Glomerular endothelial cell (primary cell): ENCODE measurements at regions not wholly inside any gene's neighbourhood (a gene's known extent, or its start where the extent isn't known, plus 50 kb on each side); places are given as distances from the start of the nearest gene placed in this dataset.

Experiments used
- DNase-seq: peaks from one replicate; pipeline ENCODE4 v3.0.0-alpha.2; 2011; ENCODE audit warnings: low read depth, low spot score; ENCODE audit errors: extremely low read depth

DNA sequence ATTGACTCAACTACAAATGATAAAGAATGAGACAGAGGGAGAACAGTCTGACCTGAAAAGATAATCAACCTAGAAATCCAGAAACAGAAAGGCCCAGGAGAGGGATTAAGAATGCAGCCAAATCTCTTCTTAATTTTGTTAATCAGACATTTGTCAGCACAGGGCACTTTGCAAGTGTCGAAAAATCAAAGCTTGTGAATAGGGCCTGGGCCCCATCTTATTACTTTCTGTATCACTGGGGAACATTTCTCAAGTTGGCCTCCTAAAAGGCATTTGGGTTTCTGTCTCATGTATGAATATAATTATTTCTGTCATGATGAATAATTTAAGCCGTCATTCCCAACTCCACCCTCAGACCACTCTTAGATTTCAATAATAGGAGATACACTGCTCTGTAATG is 308.4 kb upstream of the PRKCQ start:
- no peak for DNase-seq

DNA sequence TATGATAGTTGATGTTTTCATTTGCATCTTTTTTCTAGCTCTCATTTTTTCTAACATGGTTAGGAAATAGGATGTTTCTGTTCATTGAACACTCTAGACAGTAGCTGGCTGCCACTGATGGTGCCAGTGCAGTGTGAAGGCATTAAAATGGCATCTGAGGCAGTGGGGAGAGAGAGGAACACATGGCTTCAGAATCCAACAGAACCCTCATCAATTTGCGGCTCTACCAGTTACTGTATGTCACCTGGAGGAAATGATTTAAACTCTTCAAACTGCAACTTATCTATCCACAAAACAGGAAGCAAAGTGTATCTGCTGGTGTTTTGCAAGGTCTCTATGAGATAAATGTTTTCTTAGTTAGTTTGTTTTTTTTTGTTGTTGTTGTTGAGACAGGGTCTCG is 305.2 kb upstream of the PRKCQ start:
- DNase-seq: no peak

DNA sequence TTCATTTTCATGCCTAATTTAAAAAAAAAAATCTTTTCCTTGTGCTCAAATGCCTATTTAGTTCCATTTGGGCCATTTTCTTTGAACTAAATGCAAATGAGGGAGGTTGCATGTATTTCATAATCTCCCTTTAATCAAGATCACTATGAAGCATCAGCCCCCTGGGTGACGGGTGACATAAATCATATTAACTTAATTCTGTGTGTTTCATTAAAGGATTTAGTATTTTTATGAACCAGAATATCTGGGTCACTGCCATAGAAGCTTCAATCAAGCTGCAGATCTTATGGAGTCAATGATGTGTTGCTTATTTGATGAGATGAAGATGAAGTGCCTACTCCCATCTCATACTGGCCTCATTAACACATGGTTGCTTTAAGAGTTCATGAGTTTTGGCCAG is 301.9 kb upstream of the PRKCQ start:
- DNase-seq: no peak

DNA sequence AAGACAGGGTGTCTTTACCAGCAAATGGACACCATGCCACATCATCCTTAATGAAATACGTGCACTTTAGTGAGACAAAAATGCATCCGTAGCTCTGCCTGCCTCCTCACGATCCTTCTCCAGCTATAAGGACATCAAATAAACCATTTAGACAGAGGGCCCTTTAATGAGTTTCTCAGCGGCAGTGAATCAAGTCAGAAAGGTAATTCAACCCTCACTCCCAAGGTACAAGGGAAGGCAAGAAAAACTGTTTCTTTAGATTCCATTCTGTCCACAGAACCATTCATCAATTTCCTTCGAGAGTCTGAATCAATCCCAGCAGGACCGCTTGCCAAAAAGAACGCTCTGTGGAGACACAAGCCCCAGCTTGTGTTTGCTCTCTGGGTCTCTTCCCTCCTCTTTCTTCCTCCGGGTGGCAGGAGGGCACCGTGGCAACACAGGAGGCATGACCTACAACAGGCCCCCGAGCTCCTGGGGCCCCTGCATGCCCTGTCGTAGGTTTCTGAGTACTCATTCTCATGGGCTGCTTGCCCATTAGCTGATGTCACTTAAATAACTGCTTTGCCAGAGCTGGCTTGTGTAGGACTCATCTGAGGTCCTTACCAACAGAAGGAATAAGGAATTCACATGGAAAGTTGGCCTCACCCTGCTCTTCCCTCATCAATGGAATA is 297.8 kb upstream of the PRKCQ start:
- no peak for DNase-seq

DNA sequence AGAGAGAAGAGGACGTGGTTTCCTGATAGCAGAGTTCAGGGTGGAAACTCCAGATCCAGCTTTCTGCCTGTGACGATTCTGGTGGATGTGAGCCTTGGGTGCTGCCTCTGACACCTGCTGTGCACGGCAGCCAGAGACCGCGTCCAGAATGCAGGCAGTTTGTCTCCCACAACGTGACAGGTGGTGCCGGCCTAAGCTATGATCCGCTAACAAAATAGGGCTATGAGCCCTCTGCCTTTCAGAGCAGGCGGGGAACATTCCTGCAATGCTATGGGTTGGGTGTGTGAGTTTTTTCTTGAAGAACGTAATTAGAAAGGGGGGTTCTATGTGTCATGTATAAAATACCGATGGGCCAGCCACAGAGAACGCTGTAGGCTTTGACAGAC is 297.3 kb upstream of the PRKCQ start:
- no peak for DNase-seq

DNA sequence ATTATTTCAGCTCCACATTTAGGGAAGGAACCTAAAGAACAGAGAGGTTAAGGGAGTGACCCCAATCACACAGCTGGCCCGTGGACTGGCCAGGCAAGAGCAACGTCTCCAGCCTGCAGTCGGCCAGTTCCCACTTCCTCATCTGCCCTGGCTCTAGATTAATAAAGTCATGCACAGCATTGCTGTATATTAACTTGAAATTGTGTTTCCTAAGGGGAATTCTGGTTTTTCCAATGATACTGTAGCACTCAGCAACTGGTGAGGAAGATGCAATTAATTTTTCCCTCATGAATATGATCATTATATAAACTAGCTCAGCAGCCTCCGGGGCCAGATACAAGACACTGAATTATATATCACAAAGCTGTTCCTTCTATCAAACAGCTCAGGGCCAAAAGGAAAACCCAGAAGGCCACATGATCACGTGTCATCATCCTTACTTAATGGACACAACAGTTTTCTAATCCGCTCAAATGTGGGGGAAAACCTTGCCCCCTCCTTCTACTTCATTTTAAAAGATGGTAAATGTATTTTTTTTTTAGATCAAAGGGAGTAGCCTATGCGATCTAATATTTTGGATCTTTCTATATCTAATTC is 295.3 kb upstream of the PRKCQ start:
- no peak for DNase-seq

DNA sequence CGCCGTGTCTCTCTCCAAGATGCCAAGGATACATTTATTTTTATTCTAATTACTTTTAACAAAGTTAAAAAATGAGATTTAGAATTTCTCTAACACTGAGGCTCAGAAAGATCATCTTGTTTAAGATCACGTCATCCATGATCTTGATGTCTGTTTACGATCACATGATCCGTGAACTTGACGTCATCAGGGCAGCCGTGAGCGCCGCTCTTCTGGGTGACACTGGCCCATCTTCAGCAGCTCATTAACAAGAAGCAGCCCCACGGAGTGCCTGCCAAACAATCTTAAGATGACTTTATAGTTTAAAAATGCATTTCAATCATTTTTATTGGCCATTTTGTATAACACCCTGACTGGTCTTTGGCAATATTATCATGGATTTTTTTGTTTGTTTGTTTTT is 291.1 kb upstream of the PRKCQ start:
- DNase-seq: no peak

DNA sequence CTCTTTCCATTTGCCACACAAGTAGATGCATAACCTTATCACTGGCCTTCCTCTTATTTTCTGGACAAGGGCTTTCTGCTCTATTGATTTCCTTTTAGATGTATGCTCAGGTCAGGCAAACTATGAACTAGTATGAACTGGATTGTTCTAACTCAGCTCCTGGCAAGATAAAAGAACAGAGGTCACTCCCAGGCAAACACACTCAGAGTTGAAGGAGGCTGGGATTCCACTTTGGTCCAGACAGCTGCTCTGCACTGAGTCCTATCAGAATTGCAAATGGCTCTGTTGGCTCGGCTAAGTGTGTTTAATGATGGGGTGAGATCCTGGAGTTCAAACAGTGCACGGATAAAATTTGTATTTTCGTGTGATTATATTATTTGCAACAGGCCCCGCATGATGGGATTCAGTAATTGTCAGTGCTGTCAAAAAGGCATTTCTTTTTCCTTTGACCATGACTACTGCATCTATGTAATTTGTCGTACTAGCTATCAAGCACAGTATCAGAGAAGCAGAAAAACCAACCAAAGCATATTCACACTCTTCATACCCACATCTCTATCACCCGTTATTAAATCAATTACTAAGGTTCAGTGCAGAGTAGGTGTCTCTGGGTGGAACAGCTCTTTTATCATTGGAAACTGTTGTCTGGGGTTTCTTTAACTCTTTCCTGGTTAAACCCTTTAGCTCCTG is 288.1 kb upstream of the PRKCQ start:
- DNase-seq: no peak

DNA sequence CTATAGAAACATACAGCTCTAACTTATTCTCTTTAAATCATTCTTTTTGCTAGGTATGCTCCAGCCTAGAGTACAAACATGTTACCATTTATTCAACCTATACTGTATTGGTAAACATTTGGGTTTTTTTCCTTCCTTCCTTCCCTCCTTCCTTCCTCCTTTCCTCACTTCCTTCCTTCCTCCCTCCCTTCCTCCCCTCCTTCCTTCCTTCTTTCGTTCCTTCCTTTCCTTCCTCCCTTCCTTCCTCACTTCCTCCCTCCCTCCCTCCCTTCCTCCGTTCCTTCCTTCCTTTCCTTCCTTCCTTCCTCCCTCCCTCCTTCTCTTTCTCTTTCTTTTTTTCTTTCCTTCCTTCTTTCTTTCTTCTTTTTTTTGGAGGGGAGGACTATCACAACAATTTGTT is 286.7 kb upstream of the PRKCQ start:
- no peak for DNase-seq

DNA sequence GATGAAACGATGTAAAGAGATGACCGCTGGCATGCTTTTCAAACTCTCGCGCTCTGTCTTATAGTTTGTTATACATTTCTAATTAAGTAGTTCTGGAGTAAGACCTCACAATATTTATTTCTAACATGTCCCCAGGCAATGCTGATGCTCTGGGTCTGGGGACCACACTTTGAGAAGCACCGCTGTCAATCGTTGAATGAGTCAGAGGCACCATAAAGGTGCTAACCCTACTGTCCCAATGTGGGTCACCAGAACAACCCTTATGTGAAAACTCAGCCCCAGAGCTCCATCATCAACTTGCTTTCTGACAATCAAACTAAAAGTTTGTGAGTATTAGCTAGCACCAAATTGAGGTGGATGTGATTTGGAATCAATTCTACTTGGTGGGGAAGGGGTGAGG is 284.1 kb upstream of the PRKCQ start:
- DNase-seq: no peak

DNA sequence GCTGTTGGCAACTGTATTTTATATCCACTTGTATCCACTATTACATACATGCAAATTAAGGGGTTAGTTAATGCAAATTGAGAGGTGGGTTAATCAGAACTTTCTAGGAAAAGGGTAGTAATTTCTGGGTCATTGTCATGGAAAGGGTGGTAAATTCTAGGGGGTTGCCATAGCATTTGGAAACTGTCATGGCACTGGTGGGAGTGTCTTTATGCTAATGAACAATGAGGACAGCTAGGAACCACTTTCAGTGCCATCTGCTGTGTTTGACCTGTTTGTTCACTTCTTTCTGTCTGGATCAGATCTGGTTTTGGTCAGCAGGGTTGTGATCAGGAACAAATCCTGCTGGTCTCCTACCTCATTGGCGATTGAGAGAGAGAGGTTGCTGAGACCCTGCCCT is 283.3 kb upstream of the PRKCQ start:
- DNase-seq: no peak

DNA sequence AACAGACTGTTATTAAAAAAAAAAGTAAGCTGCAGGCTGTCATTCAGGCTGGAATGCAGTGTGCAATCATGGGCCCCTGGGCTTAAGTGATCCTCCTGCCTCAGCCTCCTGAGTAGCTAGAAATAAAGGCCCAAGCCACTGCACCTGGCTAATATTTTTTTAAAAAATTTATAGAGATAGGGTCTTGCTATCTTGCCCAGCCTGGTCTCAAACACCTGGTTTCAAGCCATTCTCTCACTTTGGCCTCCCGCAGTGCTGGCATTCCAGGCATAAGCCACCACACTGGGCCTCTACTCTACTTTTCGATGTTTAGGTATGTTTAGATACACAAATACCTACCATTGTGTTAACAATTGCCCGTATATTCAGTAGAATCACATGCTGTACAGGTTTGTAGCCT is 270.4 kb upstream of the PRKCQ start:
- DNase-seq: no peak

DNA sequence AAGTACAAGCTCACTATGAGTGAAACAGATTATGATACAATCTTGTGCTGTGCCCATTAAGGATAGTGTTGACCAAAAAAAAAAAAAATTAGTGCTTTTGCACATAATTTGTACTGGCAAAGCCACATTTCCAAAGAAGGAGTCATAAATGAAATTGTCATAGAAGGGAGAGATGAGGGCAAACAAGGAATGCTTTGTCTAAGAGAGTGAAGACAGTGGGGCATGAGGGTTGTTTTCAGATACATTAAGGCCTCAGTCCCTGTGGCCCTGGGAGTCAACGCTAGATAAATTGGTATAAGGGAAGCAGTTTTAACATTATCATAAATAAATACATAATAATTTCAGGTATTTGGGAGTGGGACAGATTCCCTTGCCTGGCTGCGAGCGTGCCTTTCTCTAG is 267.5 kb upstream of the PRKCQ start:
- DNase-seq: no peak

DNA sequence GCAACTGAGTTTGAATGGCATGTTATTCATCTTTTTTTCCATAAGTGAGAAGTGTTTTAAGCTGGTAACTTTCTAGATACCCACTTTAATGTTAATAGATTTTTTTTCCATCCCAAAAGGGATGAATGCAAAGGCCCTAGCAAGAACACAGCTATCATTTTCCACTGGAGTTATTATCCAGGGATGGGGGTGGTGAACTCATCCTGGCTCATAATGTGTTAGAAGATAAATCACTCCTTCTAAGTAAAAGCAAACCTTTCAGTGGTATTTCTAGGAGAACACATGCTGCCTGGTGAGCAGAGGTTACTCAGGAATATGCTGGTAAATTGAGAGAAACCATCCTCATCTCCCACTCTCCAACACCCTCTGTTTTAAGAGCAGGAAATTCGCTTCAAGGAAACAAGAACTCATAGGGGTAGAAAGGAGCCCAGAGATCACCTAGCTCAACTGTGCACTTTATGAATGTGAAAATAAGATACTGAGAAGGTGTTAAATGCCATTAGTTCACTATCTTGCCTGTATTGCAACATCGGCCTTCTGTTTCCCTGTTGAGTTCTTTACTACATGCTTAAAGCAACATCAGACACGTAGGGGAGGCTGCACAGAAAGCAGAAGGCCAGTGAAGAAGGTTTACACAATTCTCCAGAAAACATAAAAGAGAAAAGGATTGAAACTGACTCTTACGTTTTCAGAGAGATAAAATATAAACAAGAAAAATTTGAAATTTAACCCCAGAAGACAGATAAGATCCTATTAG is 264.0 kb upstream of the PRKCQ start:
- no peak for DNase-seq

DNA sequence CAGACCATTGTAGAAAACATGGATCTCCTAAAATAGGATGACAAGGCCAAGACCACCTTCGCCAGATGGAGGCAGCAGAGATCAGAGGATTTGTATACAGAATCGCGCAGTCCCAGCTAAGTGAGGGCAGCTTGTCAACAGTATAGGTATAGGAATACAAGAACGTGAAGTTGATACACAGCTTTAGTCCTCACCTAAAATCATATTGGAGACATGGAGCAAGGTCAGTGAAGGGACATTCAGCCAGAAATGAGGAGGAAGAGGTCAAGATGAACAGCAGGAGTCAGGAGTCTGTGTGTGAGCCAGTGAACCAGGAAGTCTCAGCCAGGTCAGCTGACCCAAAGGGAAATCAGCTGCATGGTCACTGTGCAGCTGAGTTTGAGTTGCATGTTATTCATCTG is 263.4 kb upstream of the PRKCQ start:
- DNase-seq: no peak

DNA sequence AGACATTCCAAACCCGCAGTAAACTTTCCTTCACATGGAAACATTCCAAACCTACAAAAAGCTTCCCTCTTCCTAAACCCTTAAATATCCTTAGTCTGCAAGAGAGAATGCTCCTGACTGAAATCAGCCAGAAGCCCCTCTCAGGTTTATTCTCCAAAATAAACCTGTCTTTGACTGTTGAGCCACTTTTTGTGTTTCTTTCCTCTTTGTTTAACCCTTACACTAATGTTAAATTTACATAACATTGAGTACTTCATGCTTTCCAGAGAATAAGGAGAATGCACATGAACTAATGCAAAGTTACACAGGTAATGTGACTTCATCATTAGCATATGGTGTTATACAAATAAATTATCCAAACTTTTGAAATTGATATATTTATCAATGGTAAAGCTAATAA is 262.6 kb upstream of the PRKCQ start:
- no peak for DNase-seq

DNA sequence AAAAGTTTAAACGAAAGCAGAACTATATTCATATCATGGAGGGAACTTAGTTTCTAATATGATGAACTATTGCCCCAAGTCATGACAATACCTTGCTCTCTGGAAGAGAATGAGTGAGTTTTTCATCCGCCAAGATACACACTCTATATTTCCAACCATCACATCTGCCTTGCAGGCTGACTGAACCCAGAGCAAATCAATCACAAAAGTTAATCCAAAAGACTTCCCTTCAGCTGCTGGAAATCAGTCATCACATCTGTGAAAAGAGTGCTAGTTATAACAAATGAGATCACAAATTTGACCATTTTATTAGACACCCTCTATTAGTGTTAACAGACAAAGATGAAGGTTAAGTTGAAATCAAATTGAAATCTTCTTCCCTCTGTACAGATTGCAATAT is 261.7 kb upstream of the PRKCQ start:
- no peak for DNase-seq

DNA sequence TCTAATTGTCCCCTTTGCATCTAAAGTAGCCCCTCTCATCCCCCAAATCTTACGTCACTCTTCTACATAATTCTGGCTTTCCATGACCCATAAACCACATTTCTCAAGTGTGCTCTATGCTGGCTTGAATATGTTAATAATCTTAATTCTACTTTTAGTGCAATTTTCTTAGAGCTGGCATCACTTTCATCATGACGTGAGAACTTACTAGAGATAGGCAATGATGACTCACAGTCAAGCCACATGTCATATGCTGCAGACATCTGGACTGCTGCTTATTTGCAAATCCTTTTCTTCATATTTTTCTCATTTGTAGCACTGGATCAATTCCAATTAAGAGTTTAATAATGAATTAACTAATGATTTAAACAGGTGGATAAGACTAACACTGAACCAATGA is 260.7 kb upstream of the PRKCQ start:
- no peak for DNase-seq

DNA sequence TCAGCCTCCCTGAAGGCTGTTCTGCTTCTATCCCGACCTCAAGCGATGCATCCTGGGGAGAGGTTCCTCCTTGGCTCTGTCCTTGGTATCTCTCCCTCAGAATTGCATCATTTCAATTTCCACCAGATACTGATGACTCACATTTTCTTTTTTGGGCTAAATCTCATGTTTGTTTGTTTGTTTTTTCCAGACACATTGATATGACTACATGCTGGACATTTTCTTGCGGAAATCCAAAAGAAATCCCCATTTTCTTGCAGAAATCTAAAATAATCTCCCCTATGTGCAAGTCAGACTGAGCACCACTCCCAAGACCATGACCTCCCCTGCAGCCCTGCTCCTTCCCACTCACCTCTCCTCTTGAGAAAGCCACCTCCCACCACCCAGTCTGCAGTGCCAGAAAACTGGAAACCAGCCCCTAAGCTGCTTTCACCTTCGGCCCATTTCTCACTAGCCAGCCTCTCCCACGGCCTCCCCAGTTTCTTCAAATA is 260.2 kb upstream of the PRKCQ start:
- no peak for DNase-seq

DNA sequence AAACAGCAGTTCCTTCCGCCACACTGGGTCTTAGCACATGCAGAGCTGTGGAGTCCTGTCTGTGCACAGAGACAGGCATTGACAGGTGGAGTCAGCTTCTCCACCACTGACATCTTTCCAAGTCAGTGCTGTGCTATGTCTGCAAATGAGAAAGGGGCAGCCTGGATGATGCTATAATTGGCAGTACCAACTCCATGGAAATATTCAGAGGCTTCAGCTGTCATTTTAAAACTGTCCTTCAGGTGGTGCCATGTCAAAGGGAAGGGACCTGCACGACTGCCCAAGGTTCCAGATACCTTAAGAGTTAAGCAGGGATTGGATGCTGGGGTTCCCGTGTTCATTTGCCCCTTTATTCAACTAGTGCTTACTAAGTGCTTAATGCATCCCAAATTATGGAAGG is 258.0 kb upstream of the PRKCQ start:
- DNase-seq: no peak

DNA sequence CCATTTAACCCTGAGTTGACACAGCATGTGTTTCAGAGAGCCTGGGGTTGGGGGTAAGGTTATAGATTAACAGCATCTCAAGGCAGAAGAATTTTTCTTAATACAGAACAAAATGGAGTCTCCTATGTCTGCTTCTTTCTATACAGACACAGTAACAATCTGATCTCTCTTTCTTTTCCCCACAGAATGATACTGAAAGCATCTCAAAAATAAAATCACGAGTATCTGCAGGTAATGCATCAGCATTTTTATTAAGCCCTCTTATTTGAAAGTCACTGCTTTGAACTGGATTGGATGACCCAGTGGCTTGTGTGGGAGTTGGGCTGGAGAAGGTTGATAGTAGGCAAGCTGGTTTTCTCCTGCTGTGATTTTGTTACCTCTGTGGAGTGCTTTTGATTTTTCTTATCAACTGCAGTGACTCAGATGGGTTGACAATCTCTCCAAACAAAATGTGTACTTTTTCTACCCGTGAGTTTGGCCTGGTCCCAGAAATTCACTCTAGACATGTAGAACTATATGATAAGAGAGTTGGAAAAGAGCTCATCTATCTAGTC is 253.5 kb upstream of the PRKCQ start:
- DNase-seq: no peak
